CMK (cell line): ENCODE measurements at regions not wholly inside any gene's neighbourhood (a gene's known extent, or its start where the extent isn't known, plus 50 kb on each side); places are given as distances from the start of the nearest gene placed in this dataset.

Experiments
- DNase-seq: peaks from one replicate; pipeline ENCODE4 v3.0.0-alpha.2; 2010; ENCODE audit warnings: low read depth

- no peak for DNase-seq
These were observed 206.0 kb upstream of the RPS6KA3 start for GRCh38 chrX:20472620-20473258.

- no peak for DNase-seq
These were observed 205.4 kb upstream of the RPS6KA3 start for GRCh38 chrX:20472148-20472547.

- no peak for DNase-seq
These were observed 204.8 kb upstream of the RPS6KA3 start for GRCh38 chrX:20471483-20471882.

GRCh38 chrX:20463296-20464075 is 196.8 kb upstream of the RPS6KA3 start:
- DNase-seq = no peak

GRCh38 chrX:20461576-20461975 is 194.9 kb upstream of the RPS6KA3 start:
- DNase-seq = no peak

- DNase-seq = no peak
These were observed 194.3 kb upstream of the RPS6KA3 start for GRCh38 chrX:20461002-20461401.

GRCh38 chrX:20459410-20460350 is 193.0 kb upstream of the RPS6KA3 start:
- DNase-seq = no peak

- no peak for DNase-seq
These were observed 190.3 kb upstream of the RPS6KA3 start for GRCh38 chrX:20456971-20457370.

GRCh38 chrX:20455001-20455400 is 188.3 kb upstream of the RPS6KA3 start:
- DNase-seq = no peak

GRCh38 chrX:20454117-20454516 is 187.4 kb upstream of the RPS6KA3 start:
- DNase-seq = no peak

- DNase-seq = no peak
These were observed 185.8 kb upstream of the RPS6KA3 start for GRCh38 chrX:20452487-20452886.

- no peak for DNase-seq
These were observed 185.2 kb upstream of the RPS6KA3 start for GRCh38 chrX:20451929-20452328.

- DNase-seq = no peak
These were observed 178.4 kb upstream of the RPS6KA3 start for GRCh38 chrX:20445109-20445508.

GRCh38 chrX:20442597-20442996 is 175.9 kb upstream of the RPS6KA3 start:
- DNase-seq = peak; percentile 53

GRCh38 chrX:20441123-20441522 is 174.4 kb upstream of the RPS6KA3 start:
- no peak for DNase-seq

GRCh38 chrX:20438871-20439526 is 172.3 kb upstream of the RPS6KA3 start:
- no peak for DNase-seq

GRCh38 chrX:20437683-20438082 is 171.0 kb upstream of the RPS6KA3 start:
- DNase-seq = no peak

- DNase-seq = no peak
These were observed 169.2 kb upstream of the RPS6KA3 start for GRCh38 chrX:20435913-20436312.

GRCh38 chrX:20434986-20435385 is 168.3 kb upstream of the RPS6KA3 start:
- DNase-seq = no peak

- no peak for DNase-seq
These were observed 166.7 kb upstream of the RPS6KA3 start for GRCh38 chrX:20433388-20433775.

GRCh38 chrX:20432746-20433387 is 166.2 kb upstream of the RPS6KA3 start:
- DNase-seq = no peak

GRCh38 chrX:20432048-20432447 is 165.3 kb upstream of the RPS6KA3 start:
- no peak for DNase-seq
